ENCODE measurements at regions not wholly inside any gene's neighbourhood (a gene's known extent, or its start where the extent isn't known, plus 50 kb on each side); places are given as distances from the start of the nearest gene placed in this dataset.

- Histone ChIP-seq H3K79me2 (ENCODE audit: insufficient read depth, low read length) (no peaks in the 10 kb centered on the region), H3K36me3 (ENCODE audit: low read length) (no peaks in the 10 kb centered on the region), H3K27ac (ENCODE audit: low read depth, low read length) (no peak overlapping the region), H3K4me2 (ENCODE audit: low read depth, low read length, poor library complexity, severe bottlenecking) (no peak overlapping the region), H3K9me2 (replicated peaks; ENCODE audit: insufficient read depth, low read length) (no peaks in the 10 kb centered on the region), H3K27me3 (ENCODE audit: low read length) (no peaks in the 10 kb centered on the region), H2AFZ (ENCODE audit: low read depth, low read length, severe bottlenecking) (no peak overlapping the region), H4K20me1 (ENCODE audit: low read depth, low read length) (no peaks in the 10 kb centered on the region), H3K4me3 (ENCODE audit: insufficient read depth, low read length, poor library complexity, severe bottlenecking) (no peak overlapping the region), H3F3A (ENCODE audit: insufficient read depth) (no peaks in the 10 kb centered on the region), H3K9ac (ENCODE audit: low read length) (no peak overlapping the region), H3K9me3 (ENCODE audit: insufficient read depth, low read length) (no peaks in the 10 kb centered on the region)
- no peak for TF ChIP-seq CTCF (IDR thresholded peaks at IDR 0.05; ENCODE audit: insufficient read depth, low read length, poor library complexity, severe bottlenecking)
- TF ChIP-seq EZH2phosphoT487 (conservative IDR thresholded peaks at IDR 0.05; ENCODE audit: low read length) = no peak
Observed at GRCh38 chr3:168394439-168394838, 298.7 kb upstream of the GOLIM4 start.

GRCh38 chr3:168386301-168386700 is 290.6 kb upstream of the GOLIM4 start:
- no peaks in the 10 kb centered on the region for H3K79me2 ChIP-seq (ENCODE audit: insufficient read depth, low read length)
- no peaks in the 10 kb centered on the region for H3K27me3 ChIP-seq (ENCODE audit: low read length)
- H3K4me3 ChIP-seq (ENCODE audit: insufficient read depth, low read length, poor library complexity, severe bottlenecking) = no peak overlapping the region
- H3K9ac ChIP-seq (ENCODE audit: low read length) = no peak overlapping the region
- no peaks in the 10 kb centered on the region for H4K20me1 ChIP-seq (ENCODE audit: low read depth, low read length)
- H3K9me2 ChIP-seq (replicated peaks; ENCODE audit: insufficient read depth, low read length) = no peaks in the 10 kb centered on the region
- H3K4me2 ChIP-seq (ENCODE audit: low read depth, low read length, poor library complexity, severe bottlenecking) = no peak overlapping the region
- no peak overlapping the region for H2AFZ ChIP-seq (ENCODE audit: low read depth, low read length, severe bottlenecking)
- no peaks in the 10 kb centered on the region for H3F3A ChIP-seq (ENCODE audit: insufficient read depth)
- no peaks in the 10 kb centered on the region for H3K36me3 ChIP-seq (ENCODE audit: low read length)
- TF ChIP-seq CTCF (IDR thresholded peaks at IDR 0.05; ENCODE audit: insufficient read depth, low read length, poor library complexity, severe bottlenecking) (no peak), EZH2phosphoT487 (conservative IDR thresholded peaks at IDR 0.05; ENCODE audit: low read length) (no peak)
- no peaks in the 10 kb centered on the region for H3K9me3 ChIP-seq (ENCODE audit: insufficient read depth, low read length)
- no peak overlapping the region for H3K27ac ChIP-seq (ENCODE audit: low read depth, low read length)

GRCh38 chr3:168384990-168385389 is 289.3 kb upstream of the GOLIM4 start:
- Histone ChIP-seq H3K9ac (ENCODE audit: low read length) (no peak overlapping the region), H4K20me1 (ENCODE audit: low read depth, low read length) (no peaks in the 10 kb centered on the region), H3F3A (ENCODE audit: insufficient read depth) (no peaks in the 10 kb centered on the region), H3K27ac (ENCODE audit: low read depth, low read length) (no peak overlapping the region), H3K4me2 (ENCODE audit: low read depth, low read length, poor library complexity, severe bottlenecking) (no peak overlapping the region), H3K4me3 (ENCODE audit: insufficient read depth, low read length, poor library complexity, severe bottlenecking) (no peak overlapping the region), H3K27me3 (ENCODE audit: low read length) (no peaks in the 10 kb centered on the region), H2AFZ (ENCODE audit: low read depth, low read length, severe bottlenecking) (no peak overlapping the region), H3K79me2 (ENCODE audit: insufficient read depth, low read length) (no peaks in the 10 kb centered on the region), H3K36me3 (ENCODE audit: low read length) (no peaks in the 10 kb centered on the region), H3K9me2 (replicated peaks; ENCODE audit: insufficient read depth, low read length) (no peaks in the 10 kb centered on the region), H3K9me3 (ENCODE audit: insufficient read depth, low read length) (no peaks in the 10 kb centered on the region)
- TF ChIP-seq EZH2phosphoT487 (conservative IDR thresholded peaks at IDR 0.05; ENCODE audit: low read length) (no peak), CTCF (IDR thresholded peaks at IDR 0.05; ENCODE audit: insufficient read depth, low read length, poor library complexity, severe bottlenecking) (no peak)
